HuH-7 (cell line): ENCODE measurements at regions not wholly inside any gene's neighbourhood (a gene's known extent, or its start where the extent isn't known, plus 50 kb on each side); places are given as distances from the start of the nearest gene placed in this dataset.

ENCODE experiments used
- DNase-seq: peaks from one replicate; pipeline ENCODE4 v3.0.0; 2011; ENCODE audit warnings: low spot score

GRCh38 chr2:41990245-41990644 lies 57.6 kb upstream of the PKDCC start:
- no peak for DNase-seq

GRCh38 chr2:41990688-41991087 lies 57.1 kb upstream of the PKDCC start:
- DNase-seq = no peak

- no peak for DNase-seq
Observed at GRCh38 chr2:41992056-41992642, 55.7 kb upstream of the PKDCC start.

- DNase-seq = no peak
Observed at GRCh38 chr2:41992671-41993434, 55.0 kb upstream of the PKDCC start.

- DNase-seq = no peak
Observed at GRCh38 chr2:41993435-41993925, 54.3 kb upstream of the PKDCC start.

GRCh38 chr2:41994233-41994637 lies 53.6 kb upstream of the PKDCC start:
- no peak for DNase-seq

GRCh38 chr2:41994661-41995060 lies 53.2 kb upstream of the PKDCC start:
- DNase-seq = no peak

GRCh38 chr2:41997561-41997960 lies 50.3 kb upstream of the PKDCC start:
- DNase-seq = no peak
